GM19468 (cell line): ENCODE measurements at regions not wholly inside any gene's neighbourhood (a gene's known extent, or its start where the extent isn't known, plus 50 kb on each side); places are given as distances from the start of the nearest gene placed in this dataset.

Experiments
- ATAC-seq: cut with Tn5 transposase; IDR thresholded peaks from one replicate; pipeline ENCODE4 v1.9.1; 2021; ENCODE audit warnings: mild to moderate bottlenecking, moderate library complexity, moderate number of reproducible peaks; ENCODE audit not compliant: unreplicated experiment; ENCODE audit errors: extremely low read depth

DNA sequence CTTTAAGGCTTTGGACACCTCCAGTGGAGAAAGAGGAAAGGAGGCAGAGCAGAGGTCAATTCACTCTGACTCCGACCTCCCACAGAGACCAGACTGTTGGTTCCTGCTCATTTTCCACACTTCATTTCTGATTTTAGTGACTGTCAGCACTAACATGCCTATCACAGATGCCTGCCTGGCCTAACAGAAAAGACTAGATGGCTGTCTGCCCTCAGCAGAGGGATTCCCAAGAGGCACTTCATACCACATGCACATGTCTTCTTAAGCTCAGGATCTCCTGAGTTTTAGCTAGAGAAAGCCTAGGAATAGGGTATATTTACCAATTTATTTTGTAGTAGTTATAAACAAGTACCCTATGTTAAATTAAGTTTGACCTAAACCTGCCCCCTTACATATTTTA lies 336.0 kb downstream of the ENC1 start:
- no peak for ATAC-seq

DNA sequence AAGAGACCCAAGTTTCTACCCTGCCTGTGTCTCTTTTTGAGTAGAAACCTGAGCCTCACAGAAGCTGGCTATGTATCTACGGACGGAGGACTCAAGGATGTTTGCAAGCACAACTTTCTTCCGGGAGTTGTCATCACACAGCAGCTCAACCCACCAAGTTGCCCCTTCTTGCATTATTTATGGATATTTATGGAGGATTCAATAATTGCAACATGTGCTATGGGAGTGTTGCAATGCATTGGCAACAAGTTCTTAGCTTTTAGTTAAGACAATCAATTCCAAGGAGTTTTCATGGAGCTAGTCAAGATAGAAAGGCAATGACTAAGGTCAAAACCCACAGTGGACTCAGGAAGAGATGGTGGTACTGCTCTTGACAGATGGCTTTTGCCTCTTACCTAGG lies 336.9 kb downstream of the ENC1 start:
- no peak for ATAC-seq

DNA sequence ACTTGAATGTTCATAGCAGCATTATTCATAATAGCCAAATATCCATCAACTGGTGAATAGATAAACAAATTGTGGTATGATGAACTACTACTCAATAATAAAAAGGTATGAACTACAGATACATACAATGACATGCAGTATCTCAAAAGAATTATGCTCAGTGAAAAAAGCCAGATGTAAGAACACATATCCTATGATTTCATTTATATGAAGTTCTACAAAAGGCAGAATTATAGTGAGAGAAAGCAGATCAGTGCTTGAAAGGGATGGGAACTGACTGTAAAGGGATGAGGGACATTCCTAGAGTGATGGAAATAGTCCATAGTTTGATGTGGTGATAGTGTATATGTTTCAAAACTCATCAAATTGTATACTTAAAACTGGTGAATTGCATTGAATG lies 339.0 kb downstream of the ENC1 start:
- ATAC-seq: no peak

GRCh38 chr5:74300808-74301389 lies 339.6 kb downstream of the ENC1 start:
- no peak for ATAC-seq

- ATAC-seq: no peak
Observed at GRCh38 chr5:74299833-74300232, 340.7 kb downstream of the ENC1 start.

DNA sequence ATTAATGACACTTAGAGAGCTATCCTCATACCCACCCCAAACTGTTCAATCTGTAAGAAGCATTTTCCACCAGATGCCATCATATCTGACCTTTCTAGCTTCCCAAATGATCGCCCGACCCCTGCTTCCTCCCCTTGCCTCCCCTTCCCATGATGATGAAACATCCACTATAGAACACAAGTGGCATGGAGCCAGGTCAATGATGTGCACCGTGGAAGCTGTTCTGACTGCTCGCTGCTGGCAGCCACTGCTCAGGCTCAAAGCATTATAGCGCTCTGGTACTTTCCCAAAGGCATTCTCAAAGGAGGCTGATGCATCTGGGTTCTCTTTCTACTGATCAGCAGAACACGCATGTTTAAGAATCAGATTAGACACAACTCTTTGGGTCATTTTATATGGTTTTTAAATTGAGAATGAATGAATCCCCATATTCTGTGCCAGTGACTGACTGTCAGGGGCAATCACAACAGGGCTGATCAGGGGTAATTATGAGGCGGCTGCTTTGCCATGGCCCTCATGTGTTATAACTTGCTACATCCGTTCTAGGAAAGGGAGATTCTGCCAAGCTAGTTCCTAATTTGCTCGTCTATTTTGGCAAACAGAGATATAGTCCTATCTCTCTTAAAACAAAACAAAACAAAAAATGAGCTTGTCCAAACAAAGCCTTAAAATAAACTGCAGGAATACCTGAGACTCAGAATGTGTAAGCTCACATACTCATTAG lies 343.7 kb downstream of the ENC1 start:
- ATAC-seq: no peak

- no peak for ATAC-seq
Observed at GRCh38 chr5:74295676-74296075, 344.9 kb downstream of the ENC1 start.

GRCh38 chr5:74295141-74295540 lies 345.4 kb downstream of the ENC1 start:
- no peak for ATAC-seq

- no peak for ATAC-seq
Observed at GRCh38 chr5:74294231-74294705, 346.3 kb downstream of the ENC1 start.

DNA sequence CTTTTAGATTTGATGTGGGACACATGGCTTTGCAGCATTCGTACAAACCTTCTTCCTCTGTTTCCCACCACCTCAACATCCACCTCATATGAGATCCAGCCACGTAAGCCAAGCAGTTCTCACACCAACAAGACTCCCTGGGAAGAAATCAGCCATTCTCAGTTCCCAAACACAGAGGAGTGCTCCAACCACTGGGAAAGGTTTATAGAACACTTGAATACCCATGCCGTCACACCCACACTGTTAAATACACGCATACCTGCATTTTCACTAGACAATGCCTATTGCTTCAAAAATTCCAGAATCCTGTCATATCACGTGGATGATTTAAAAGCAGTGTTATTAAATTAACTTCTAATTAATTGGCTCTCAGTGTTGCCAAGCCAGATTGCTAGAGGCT lies 347.3 kb downstream of the ENC1 start:
- no peak for ATAC-seq

GRCh38 chr5:74290634-74291241 lies 349.8 kb downstream of the ENC1 start:
- ATAC-seq: no peak

- no peak for ATAC-seq
Observed at GRCh38 chr5:74289691-74290090, 350.8 kb downstream of the ENC1 start.

- ATAC-seq: no peak
Observed at GRCh38 chr5:74289238-74289637, 351.3 kb downstream of the ENC1 start.

DNA sequence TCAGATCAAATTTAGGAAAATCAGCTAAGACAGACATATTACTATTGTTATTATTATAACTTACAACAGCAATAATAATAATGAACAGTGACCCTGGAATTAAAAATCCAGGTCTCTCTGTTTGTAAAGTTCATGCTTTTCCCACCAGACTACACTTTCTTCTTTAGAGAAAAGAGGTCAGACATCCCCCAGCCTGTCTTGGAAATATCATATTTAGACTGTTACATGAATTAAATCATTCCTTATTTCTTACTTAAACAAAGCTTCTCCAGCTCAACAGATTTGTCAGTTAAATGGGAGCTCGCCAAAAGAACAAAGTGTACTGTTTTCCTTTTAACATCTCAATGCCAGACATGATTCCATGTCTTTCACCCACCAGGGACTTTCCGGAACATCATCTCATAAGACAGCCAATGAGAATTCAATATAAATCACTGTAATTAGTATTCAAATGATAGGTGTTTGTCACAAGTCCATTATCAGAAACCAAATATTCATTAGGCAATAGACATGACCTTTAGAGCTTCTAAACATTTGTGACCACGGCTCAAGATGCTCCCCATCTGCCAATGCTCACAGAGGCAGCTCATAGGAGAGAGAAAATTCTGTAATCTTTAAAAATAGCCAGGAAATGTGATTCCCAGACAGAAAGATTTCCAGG lies 351.9 kb downstream of the ENC1 start:
- no peak for ATAC-seq

DNA sequence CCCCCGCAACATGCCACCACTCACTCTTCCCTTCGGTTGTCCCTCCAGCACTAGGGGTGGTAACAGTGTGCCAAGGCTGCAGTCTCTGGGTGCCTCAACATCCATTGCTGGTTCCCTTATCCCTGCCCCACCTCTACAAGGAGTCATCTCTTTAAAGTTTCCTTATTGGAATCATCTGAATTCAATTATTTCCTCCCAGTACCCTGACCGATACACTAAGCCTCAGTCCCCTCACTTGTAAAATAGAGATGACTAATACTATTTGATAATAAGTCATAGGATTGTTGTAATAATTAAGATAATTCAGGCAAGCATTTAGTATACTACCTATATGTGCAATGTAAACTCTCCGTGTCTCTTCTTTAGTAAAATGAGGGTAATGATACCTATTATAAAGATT lies 352.5 kb downstream of the ENC1 start:
- no peak for ATAC-seq

- no peak for ATAC-seq
Observed at GRCh38 chr5:74286734-74287695, 353.5 kb downstream of the ENC1 start.

- no peak for ATAC-seq
Observed at GRCh38 chr5:74285675-74286280, 354.8 kb downstream of the ENC1 start.

- no peak for ATAC-seq
Observed at GRCh38 chr5:74282490-74282889, 358.0 kb downstream of the ENC1 start.

- ATAC-seq: no peak
Observed at GRCh38 chr5:74281166-74281565, 359.4 kb downstream of the ENC1 start.

DNA sequence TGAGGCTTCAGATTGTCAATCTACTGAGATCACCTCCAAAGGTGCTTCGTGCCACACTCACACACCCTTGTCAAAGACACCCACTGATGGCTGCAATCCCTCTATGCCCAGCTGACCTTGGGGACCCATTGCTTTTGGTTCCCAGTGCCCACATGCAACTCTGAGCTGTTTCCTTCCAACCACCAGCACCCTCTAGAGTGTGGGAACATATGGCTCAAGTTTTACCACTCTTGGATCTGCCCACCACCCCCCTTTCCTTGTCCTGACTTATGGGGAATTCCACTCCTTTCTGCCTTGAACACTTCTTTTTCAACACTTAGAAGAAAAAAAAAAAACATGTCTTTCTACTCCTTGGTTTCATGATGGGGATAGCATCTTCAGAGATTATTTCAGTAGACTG lies 360.2 kb downstream of the ENC1 start:
- no peak for ATAC-seq
